T-helper 1 cell (primary cell): ENCODE measurements at regions not wholly inside any gene's neighbourhood (a gene's known extent, or its start where the extent isn't known, plus 50 kb on each side); places are given as distances from the start of the nearest gene placed in this dataset.
"Not testable (repeated sequence)": the region's sequence is repeated elsewhere in the genome, so short reads cannot be mapped to it uniquely, and the experiment has no call there.

Source experiments
- DNase-seq, 5 donors: peaks; one replicate each; pipeline ENCODE4 v3.0.0-alpha.2; 2012 to 2020

GRCh38 chr1:22196041-22196440 lies 53.1 kb upstream of the WNT4 start:
- DNase-seq = no peak

GRCh38 chr1:22196641-22197040 lies 53.7 kb upstream of the WNT4 start:
- no peak for DNase-seq

- no peak for DNase-seq
These were observed 54.7 kb upstream of the WNT4 start for GRCh38 chr1:22197644-22198043.

- DNase-seq = no peak
These were observed 58.1 kb upstream of the WNT4 start for GRCh38 chr1:22201023-22201422.

- no peak for DNase-seq
These were observed 60.4 kb upstream of the WNT4 start for GRCh38 chr1:22203335-22203734.

- no peak for DNase-seq
These were observed 61.4 kb upstream of the WNT4 start for GRCh38 chr1:22204057-22204840.

GRCh38 chr1:22204989-22205913 lies 62.4 kb upstream of the WNT4 start:
- no peak for DNase-seq

- no peak for DNase-seq
These were observed 63.7 kb upstream of the WNT4 start for GRCh38 chr1:22206551-22207125.

GRCh38 chr1:22207511-22208267 lies 64.8 kb upstream of the WNT4 start:
- DNase-seq = no peak

GRCh38 chr1:22208268-22208972 lies 65.5 kb upstream of the WNT4 start:
- DNase-seq = no peak

GRCh38 chr1:22208973-22209378 lies 66.1 kb upstream of the WNT4 start:
- DNase-seq = no peak

- DNase-seq = no peak
These were observed 67.3 kb upstream of the WNT4 start for GRCh38 chr1:22210176-22210575.

- no peak for DNase-seq
These were observed 67.7 kb upstream of the WNT4 start for GRCh38 chr1:22210636-22211035.

- not testable (repeated sequence) for DNase-seq
These were observed 68.6 kb upstream of the WNT4 start for GRCh38 chr1:22211459-22211858.

GRCh38 chr1:22212400-22213233 lies 69.7 kb upstream of the WNT4 start:
- no peak for DNase-seq

GRCh38 chr1:22216210-22216883 lies 73.5 kb upstream of the WNT4 start:
- no peak for DNase-seq

GRCh38 chr1:22216966-22217365 lies 74.1 kb upstream of the WNT4 start:
- no peak for DNase-seq

- no peak for DNase-seq
These were observed 75.0 kb upstream of the WNT4 start for GRCh38 chr1:22217811-22218460.

GRCh38 chr1:22218618-22219250 lies 75.8 kb upstream of the WNT4 start:
- no peak for DNase-seq
